K562 (cell line): ENCODE measurements at regions not wholly inside any gene's neighbourhood (a gene's known extent, or its start where the extent isn't known, plus 50 kb on each side); places are given as distances from the start of the nearest gene placed in this dataset.
A peak's percentile ranks its signal among the peaks of the same experiment; 100 is the strongest.

ENCODE experiments used
- BACH1 ChIP-seq: fragments of 200-800 bp; sonication (Bioruptor generic); IDR thresholded peaks from 2 replicates; pipeline ENCODE4 v1.6.1; 2016; ENCODE audit warnings: missing genetic modification characterization, missing compliant biosample characterization
- CBFA2T3 ChIP-seq: fragments of 450-650 bp; IDR thresholded peaks from 2 replicates; pipeline ENCODE4 v1.6.1; 2017
- EGR1 ChIP-seq: fragments of 450-650 bp; conservative IDR thresholded peaks from 2 replicates; pipeline ENCODE4 v1.6.1; 2017; ENCODE audit warnings: mild to moderate bottlenecking
- HCFC1 ChIP-seq: IDR thresholded peaks from 2 replicates; pipeline ENCODE4 v1.6.1; 2012; ENCODE audit warnings: low read depth, low read length, improper control_type of control experiment
- MAFF ChIP-seq: IDR thresholded peaks from 2 replicates; pipeline ENCODE4 v1.6.1; 2012; ENCODE audit warnings: low read length, improper control_type of control experiment
- MAFG ChIP-seq: fragments of 450-650 bp; conservative IDR thresholded peaks from 2 replicates; pipeline ENCODE4 v1.6.1; 2016; ENCODE audit warnings: missing genetic modification characterization, missing compliant biosample characterization
- MAFK ChIP-seq: IDR thresholded peaks from 2 replicates; pipeline ENCODE4 v1.6.1; 2011; ENCODE audit warnings: low read length, improper control_type of control experiment
- NFE2 ChIP-seq: IDR thresholded peaks from 2 replicates; pipeline ENCODE4 v1.6.1; 2014; ENCODE audit warnings: antibody characterized with exemption, low read depth
- SMARCC2 ChIP-seq: fragments of 450-650 bp; IDR thresholded peaks from 2 replicates; pipeline ENCODE4 v1.6.1; 2017; ENCODE audit warnings: antibody characterized with exemption, moderate library complexity, mild to moderate bottlenecking, low read depth
- SNRNP70 ChIP-seq: fragments of 200-400 bp; formaldehyde crosslinking; optimal IDR thresholded peaks from 2 replicates; pipeline ENCODE3; 2017; ENCODE audit warnings: low read depth, low read length
- TEAD4 ChIP-seq, 2 experiments: sonication (generic) in 1 of 2; formaldehyde crosslinking in 1 of 2; IDR thresholded peaks; 2 replicates each; pipeline versions ENCODE4 v1.6.1 to v1.8.0; 2012 to 2022; ENCODE audit warnings: borderline replicate concordance in 1 of 2, inconsistent platforms in 1 of 2, low read length in 1 of 2, mild to moderate bottlenecking in 1 of 2, missing genetic modification reagents in 1 of 2
- TOE1 ChIP-seq, 2 experiments: fragments of 450-650 bp in 1 of 2; sonication (generic) in 1 of 2; formaldehyde crosslinking in 1 of 2; IDR thresholded peaks; 2 replicates each; pipeline versions ENCODE4 v1.7.1 to v1.8.0; 2016 to 2022; ENCODE audit warnings: borderline replicate concordance in 2 of 2, mild to moderate bottlenecking in 2 of 2, antibody characterized with exemption in 1 of 2, inconsistent platforms in 1 of 2, low read depth in 1 of 2, missing genetic modification reagents in 1 of 2, moderate library complexity in 1 of 2
- TRIM24 ChIP-seq, 2 experiments: fragments of 450-650 bp; IDR thresholded peaks; 2 replicates each; pipeline ENCODE4 v1.6.1; 2016
- ZKSCAN1 ChIP-seq: fragments of 150-350 bp; IDR thresholded peaks from 2 replicates; pipeline ENCODE4 v1.6.1; 2016; ENCODE audit warnings: low read depth, low read length
- TF ChIP-seq, protein P1 (sequence below): fragments of 250-450 bp; sonication (Bioruptor Pico); IDR thresholded peaks from 2 replicates; pipeline ENCODE4 v1.5.0; 2020; ENCODE audit warnings: mild to moderate bottlenecking, borderline replicate concordance
- TF ChIP-seq, protein P2 (sequence below): fragments of 450-650 bp; formaldehyde crosslinking; IDR thresholded peaks from 2 replicates; pipeline ENCODE4 v1.4.0; 2022; ENCODE audit warnings: missing genetic modification characterization
- TF ChIP-seq, protein P3 (sequence below), 2 experiments: fragments of 450-650 bp; IDR thresholded peaks; 2 replicates each; pipeline ENCODE4 v1.6.1; 2016; ENCODE audit warnings: mild to moderate bottlenecking in 2 of 2, borderline replicate concordance in 1 of 2, low read depth in 1 of 2, moderate library complexity in 1 of 2

DNA sequence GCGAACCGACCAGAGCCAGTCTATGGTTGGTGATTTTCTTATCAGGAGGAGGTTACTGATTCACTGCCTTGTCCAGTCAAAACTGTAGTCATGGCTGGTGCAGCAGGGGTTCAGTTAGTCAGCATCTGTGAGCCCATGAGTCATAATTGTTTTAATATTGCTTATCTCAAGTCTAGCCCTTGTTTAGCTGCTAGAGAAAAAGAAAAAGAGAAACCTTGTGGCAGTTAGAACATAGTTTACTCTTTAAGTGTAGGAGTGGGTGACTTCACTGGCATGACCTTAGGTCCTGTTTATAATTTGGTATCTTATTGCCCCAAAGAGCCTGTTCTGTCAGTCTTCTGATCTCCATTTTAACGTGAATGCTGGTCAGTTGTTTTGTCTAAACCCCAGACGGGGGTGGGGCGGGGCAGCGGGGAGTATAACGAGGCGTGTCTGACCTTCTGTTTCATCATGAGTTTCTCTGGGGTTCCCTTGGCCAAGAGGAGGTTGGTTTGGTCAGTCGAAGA is 76.9 kb upstream of the NFIL3 start (continued):
- peak; percentile 58; the same call in 1 of the 2 replicates for TF ChIP-seq TEAD4 (IDR thresholded peaks at IDR 0.05; ENCODE audit: low read length)
- TF ChIP-seq TEAD4 (CRISPR knock-in tag; IDR thresholded peaks at IDR 0.05; ENCODE audit: borderline replicate concordance) = no peak
- TF ChIP-seq MAFF = peak; percentile 32; the same call in 1 of the 2 replicates
- TF ChIP-seq TOE1 (IDR thresholded peaks at IDR 0.05; ENCODE audit: borderline replicate concordance) = no peak
- TF ChIP-seq TOE1 (CRISPR knock-in tag; IDR thresholded peaks at IDR 0.05; ENCODE audit: borderline replicate concordance, low read depth) = no peak
- TF ChIP-seq TRIM24 (IDR thresholded peaks at IDR 0.05) = peak in 1 of 2 experiments; percentile 31; a peak in 1 of 4 replicates
- peak; percentile 77 for TF ChIP-seq BACH1 (tag)
- peak; percentile 35 for TF ChIP-seq EGR1
- no peak for TF ChIP-seq HCFC1
- peak; percentile 65 for TF ChIP-seq CBFA2T3
- peak; percentile 96 for TF ChIP-seq ZKSCAN1
- peak; percentile 74; the same call in 1 of the 2 replicates for TF ChIP-seq SMARCC2
- TF ChIP-seq, protein P1, sequence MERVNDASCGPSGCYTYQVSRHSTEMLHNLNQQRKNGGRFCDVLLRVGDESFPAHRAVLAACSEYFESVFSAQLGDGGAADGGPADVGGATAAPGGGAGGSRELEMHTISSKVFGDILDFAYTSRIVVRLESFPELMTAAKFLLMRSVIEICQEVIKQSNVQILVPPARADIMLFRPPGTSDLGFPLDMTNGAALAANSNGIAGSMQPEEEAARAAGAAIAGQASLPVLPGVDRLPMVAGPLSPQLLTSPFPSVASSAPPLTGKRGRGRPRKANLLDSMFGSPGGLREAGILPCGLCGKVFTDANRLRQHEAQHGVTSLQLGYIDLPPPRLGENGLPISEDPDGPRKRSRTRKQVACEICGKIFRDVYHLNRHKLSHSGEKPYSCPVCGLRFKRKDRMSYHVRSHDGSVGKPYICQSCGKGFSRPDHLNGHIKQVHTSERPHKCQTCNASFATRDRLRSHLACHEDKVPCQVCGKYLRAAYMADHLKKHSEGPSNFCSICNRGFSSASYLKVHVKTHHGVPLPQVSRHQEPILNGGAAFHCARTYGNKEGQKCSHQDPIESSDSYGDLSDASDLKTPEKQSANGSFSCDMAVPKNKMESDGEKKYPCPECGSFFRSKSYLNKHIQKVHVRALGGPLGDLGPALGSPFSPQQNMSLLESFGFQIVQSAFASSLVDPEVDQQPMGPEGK (CRISPR knock-in tag) = no peak
- TF ChIP-seq NFE2 = peak; percentile 82
- TF ChIP-seq, protein P2, sequence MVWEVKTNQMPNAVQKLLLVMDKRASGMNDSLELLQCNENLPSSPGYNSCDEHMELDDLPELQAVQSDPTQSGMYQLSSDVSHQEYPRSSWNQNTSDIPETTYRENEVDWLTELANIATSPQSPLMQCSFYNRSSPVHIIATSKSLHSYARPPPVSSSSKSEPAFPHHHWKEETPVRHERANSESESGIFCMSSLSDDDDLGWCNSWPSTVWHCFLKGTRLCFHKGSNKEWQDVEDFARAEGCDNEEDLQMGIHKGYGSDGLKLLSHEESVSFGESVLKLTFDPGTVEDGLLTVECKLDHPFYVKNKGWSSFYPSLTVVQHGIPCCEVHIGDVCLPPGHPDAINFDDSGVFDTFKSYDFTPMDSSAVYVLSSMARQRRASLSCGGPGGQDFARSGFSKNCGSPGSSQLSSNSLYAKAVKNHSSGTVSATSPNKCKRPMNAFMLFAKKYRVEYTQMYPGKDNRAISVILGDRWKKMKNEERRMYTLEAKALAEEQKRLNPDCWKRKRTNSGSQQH (CRISPR knock-in tag) = no peak
- TF ChIP-seq SNRNP70 = no peak
- peak; percentile 79 for TF ChIP-seq MAFG (tag)
- peak; percentile 62; the same call in 1 of the 2 replicates for TF ChIP-seq MAFK
- TF ChIP-seq, protein P3, sequence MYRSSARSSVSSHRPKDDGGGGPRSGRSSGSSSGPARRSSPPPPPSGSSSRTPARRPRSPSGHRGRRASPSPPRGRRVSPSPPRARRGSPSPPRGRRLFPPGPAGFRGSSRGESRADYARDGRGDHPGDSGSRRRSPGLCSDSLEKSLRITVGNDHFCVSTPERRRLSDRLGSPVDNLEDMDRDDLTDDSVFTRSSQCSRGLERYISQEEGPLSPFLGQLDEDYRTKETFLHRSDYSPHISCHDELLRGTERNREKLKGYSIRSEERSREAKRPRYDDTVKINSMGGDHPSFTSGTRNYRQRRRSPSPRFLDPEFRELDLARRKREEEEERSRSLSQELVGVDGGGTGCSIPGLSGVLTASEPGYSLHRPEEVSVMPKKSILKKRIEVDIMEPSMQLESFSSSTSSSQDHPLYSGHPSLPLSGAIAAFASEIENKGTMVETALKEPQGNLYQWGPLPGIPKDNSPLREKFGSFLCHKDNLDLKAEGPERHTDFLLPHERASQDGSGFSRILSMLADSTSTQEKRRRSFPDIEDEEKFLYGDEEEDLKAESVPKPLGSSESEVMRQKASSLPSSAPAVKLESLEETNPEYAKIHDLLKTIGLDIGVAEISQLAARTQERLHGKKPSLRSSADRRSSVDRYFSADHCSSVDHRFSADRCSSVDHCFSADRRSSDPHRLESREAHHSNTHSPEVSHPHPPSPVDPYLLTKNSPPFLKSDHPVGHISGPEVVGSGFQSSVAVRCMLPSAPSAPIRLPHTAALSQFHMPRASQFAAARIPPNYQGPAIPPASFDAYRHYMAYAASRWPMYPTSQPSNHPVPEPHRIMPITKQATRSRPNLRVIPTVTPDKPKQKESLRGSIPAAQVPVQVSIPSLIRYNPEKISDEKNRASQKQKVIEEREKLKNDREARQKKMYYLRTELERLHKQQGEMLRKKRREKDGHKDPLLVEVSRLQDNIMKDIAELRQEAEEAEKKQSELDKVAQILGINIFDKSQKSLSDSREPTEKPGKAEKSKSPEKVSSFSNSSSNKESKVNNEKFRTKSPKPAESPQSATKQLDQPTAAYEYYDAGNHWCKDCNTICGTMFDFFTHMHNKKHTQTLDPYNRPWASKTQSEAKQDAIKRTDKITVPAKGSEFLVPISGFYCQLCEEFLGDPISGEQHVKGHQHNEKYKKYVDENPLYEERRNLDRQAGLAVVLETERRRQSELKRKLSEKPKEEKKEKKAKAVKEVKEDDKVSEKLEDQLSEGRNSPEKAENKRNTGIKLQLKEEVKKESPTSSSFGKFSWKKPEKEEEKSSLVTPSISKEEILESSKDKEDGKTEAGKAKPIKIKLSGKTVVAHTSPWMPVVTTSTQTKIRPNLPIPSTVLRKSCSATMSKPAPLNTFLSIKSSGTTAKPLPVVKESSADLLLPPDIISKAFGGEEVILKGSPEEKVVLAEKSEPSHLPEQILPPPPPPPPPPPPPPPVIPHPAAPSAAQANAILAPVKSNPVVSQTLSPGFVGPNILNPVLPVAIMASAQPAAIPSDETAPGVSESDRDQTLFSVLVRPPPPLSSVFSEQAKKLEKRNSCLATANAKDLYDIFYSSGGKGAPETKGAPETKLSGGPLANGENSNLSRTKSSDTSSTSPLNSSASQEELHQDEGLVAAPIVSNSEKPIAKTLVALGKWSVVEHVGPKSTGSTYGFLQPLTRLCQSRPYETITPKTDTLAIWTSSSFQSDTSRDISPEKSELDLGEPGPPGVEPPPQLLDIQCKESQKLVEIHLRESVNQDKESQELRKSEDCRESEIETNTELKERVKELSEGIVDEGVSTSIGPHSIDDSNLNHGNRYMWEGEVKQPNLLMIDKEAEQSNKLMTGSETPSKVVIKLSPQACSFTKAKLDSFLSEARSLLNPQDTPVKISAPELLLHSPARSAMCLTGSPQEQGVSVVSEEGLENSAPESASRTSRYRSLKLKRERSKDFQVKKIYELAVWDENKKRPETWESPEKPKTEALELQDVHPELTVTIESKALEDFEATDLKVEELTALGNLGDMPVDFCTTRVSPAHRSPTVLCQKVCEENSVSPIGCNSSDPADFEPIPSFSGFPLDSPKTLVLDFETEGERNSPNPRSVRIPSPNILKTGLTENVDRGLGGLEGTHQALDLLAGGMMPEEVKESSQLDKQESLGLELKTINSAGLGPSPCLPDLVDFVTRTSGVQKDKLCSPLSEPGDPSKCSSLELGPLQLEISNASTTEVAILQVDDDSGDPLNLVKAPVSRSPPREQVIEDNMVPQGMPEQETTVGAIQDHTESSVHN (IDR thresholded peaks at IDR 0.05; ENCODE audit: borderline replicate concordance in 1 of 2, low read depth in 1 of 2) = 0 out of 4 replicates have a peak, but pooled peaks of 1 of the 2 experiments have one; percentile 67
